HG03354 (cell line): ENCODE measurements at regions not wholly inside any gene's neighbourhood (a gene's known extent, or its start where the extent isn't known, plus 50 kb on each side); places are given as distances from the start of the nearest gene placed in this dataset.

Experiments used
- ATAC-seq: cut with Tn5 transposase; IDR thresholded peaks from one replicate; pipeline ENCODE4 v1.9.1; 2021; ENCODE audit warnings: mild to moderate bottlenecking; ENCODE audit not compliant: unreplicated experiment, poor library complexity, severe bottlenecking

DNA sequence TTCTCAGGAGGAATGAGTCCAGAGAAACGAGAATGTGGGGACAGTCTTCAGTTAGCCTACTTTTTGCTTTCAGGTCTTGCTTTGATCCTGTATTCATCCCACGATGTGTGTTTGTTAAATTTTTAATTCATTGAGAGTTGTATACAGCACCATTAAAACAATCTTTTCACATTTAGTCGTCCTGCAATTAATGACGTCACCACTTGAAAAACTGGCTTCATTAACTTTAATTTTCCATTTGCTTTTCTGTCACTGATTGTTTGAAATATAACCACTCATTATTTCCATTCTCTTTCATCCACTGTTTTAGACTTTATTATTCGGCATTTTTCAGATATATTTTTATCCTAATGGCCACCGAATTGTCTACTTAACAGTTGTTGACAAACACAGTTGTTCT, 146.9 kb downstream of the TFEC start:
- ATAC-seq, result no peak

DNA sequence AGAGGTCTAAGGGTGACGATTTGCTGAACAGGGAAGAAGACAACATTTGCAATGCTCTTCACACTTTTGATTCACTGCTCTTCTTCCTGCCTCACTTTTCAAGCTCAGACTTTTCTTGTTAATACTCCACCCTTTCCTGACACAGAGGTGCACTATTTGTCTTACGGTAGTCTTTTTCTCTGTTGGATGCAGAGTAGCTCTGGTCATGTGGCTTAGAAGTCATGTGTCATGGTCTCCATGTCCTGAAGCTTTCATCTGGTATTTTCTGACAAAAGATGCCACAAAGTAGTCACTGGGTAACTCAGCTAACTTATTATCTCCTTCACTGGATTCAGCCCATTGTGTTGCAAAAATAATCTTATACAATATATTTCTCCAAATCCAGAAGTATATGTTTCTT, 149.1 kb downstream of the TFEC start:
- no peak for ATAC-seq

DNA sequence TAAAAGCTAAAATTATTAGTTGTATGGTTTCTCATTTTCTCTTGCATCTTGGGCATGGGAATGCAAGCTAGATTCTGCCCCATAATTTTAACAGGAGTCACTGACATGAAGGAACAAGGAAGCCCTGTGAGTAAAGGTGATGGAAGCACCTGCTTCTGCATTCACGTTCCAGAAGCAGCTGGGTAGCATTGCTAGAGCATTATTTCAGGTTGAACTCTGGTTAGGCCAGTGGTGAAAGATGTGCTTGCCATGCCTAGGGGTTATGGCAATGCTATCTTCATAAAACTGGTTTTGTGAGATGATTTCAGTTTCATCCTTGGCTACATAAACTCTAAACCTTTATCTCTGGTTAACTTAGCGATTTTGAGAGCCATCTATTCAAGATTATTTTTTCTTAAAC, 151.4 kb downstream of the TFEC start:
- no peak for ATAC-seq

DNA sequence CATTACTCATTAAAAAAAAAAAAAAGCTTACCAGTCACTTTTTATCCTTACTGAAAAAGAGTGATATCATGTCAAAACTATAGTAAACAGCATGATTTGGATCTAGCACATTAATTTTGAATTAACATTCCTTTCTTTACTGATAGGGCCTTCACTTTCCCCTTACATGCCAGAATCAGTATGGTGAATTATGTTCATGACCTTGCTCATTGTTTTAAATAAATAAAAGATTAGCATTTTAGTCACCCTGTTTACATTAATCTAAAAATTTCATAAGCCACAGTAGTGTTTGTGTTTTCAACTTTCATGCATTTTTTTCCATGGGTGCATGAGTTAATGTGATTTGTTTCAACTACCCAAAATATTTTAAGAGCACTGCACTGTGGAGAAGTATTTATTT, 160.8 kb downstream of the TFEC start:
- no peak for ATAC-seq

DNA sequence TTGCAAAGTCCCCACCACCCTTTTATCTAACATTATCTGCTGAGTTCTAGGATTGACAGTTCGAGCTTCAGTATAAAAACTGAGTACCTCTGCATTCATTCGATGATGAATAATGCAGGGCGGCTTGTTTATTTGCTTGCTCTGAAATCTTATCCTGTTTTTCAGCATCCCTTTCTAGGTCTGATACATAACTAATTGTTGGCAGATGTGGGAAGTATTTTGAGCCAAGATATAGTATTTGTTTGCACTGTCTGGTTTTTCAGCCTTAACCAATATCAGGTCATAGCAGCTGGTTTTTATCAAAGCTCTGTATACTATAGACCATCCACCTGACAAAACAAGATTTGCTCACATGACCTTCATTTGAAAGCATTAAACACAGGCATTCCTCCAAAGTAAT, 161.4 kb downstream of the TFEC start:
- ATAC-seq, result no peak

DNA sequence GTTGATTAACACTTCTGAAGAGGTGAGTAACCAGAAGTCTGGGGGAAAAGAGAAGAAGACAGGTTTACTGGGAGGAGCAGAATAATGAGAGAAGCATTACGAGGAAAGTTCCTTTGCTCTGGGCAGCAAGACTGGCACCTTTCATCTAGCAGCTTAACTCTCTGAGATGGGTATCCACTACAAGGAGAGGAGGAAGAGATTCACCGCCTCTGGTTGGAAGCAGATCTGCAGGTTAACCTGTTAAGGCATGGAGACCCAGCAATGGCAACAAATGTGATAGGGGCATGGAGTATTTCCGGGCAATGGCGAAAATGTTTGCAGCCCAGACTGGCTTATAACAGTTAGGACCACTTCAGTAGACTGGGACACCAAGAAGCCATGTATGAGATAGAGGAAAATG, 162.2 kb downstream of the TFEC start:
- no peak for ATAC-seq

DNA sequence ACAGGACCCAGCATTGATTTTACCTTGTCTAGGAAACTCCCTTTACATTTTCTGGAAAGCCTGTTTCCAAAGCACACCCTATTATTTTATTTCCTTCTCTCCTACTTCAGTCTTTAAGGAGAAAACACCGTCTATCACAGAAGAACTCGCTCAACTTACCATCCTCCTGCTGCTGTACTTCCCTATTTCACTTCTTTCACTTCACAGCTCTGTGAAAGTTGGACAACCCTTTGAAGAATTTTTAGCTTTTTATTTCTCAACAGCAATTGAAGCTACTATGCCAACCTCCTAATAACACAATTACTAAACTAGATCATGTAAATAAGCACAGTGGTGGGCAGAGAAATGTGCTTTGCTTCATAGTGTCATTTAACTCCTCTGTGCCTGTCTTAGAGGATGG, 166.5 kb downstream of the TFEC start:
- no peak for ATAC-seq

DNA sequence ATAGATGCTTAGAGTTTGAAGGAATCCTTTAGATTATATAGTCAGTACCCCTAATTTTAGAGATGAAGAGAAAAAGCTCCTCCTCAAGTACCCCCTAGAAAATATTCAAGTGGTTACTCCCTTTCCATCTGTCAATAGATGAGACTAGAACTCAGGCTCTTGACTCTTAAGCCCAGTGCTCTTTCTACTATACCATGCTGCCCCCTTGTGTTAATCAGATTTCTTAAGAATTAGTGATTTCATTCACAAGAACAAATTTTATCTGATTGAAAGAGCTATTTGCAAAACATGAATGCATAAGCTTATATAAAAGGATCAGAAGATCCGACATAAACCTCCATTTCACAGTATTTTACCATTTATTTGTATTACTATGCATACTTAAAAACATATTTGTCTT, 179.3 kb downstream of the TFEC start:
- ATAC-seq, result peak; percentile 52

DNA sequence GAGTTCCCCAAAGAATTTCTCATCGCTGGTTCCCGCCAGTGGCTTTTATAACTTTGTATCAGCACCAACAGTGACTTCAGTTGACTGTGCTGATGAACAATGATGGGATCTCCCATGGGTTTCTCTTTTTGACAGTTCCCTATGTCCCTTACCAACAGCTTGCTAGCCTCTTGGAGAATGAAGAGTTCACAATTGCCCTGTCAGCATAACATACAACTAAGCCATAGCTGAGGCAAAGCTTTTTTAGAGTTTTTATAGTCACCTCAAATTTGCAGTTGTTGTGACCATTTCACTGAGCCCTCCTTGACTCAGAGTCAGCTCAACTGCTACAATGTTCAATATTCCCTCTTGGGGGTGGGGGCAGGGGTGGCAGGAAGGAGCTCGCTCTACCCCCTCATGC, 179.8 kb downstream of the TFEC start:
- no peak for ATAC-seq

DNA sequence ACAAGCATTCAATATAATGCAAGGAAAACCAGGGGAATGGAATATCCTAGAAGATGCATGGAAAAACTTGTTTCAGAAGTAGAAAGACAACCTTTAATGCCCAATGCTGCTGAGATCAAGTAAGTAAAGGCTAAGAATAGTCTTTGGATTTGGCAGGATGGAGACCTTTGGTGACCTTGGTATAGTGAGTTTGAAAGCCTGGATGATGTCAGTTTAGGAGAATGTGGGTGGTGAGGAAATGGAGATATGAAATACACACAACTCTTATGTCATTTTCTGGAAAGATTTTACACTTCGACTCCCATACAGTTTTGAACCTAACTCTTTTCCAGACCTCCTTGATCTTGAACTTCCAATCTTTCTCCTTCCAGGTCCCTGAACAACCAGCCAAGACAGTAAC, 185.7 kb downstream of the TFEC start:
- ATAC-seq, result no peak

DNA sequence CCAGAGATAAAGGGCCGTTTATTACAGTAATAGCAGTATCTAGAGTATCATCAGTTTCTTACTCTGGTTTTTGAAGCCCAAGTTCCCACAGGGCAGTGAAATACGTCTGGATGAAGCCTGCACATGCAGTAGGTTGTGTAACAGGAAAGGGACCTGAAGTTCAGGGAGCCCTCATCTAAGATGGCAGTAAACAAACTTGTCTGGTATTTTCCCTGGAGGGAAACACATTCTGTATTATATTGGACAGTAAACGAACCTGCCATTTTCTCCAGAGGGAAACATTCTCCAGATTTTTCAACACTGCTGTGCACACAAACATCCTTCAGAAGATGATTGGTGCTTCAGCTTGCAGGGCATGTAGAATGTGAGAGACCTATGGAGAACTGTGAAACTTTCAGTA, 189.9 kb downstream of the TFEC start:
- ATAC-seq, result no peak

DNA sequence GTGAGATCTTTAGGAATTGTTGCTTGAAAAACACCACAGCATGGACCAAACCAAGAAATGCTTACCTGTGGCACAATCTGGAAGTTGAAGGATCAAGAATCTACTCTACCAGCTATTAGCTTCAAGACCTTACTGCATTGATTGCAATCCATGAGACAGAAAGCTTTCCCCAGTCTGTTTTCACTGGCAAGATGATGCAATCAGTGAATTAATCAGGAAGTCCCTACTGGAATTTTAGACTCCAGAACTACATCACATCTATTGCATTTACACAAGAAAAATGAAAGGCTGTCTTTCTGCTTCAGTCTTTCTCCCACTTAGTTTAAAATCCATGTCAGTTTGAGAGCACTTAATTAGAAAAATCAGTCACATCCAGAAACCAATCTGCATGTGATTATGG, 191.7 kb downstream of the TFEC start:
- no peak for ATAC-seq

DNA sequence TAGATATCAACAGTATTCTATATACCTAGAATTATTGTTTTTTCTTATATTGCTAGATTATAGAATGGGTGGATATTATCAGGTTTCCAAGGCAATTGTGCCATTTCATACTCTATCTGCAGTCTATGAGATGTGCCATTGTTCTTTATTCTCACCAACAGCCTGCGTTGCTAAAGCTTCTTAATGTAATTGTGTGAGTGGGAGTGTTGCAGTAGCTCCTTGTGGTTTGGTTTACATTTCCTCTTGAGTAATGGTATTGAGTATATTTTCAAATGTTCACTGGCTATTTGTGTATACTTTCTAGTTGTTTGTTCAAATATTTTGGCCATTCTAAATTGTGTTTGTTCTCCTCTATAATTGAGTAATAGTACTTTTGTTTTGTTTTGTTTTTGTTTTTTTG, 199.2 kb downstream of the TFEC start:
- ATAC-seq, result no peak

DNA sequence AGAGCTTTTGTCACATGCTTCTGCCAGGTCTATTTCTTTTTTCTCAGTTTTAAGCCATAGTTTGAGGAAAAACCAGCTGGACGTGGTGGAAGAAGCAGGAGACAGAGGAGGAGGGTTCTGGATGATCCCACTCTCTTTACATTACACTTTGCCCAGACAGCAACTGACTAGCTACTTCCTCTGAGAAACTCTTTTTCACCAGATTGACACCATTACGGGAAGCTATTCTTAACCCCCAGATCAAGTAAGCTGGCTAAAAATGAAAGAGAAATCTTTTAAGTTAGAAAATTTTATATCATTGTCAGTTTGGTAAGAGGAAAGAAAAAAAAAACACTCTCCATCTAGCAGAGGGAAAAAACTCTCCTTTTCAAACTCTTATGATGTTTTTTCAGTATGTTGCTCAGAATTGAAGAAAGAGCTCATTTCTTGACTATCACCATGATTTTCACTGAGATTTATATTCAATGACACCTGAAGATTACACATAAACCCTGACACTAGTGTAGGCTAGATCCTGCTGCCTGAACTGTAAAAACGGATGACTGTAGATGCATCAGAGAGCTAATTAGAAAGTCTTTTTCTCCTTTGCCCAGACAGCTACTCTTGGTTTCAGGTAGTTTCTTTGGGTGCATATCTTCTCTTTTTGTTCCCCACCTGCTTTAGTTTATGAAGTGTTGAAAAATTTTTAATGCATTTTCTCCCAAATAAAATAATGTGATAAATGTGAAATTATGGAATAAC, 203.1 kb downstream of the TFEC start:
- ATAC-seq, result no peak

DNA sequence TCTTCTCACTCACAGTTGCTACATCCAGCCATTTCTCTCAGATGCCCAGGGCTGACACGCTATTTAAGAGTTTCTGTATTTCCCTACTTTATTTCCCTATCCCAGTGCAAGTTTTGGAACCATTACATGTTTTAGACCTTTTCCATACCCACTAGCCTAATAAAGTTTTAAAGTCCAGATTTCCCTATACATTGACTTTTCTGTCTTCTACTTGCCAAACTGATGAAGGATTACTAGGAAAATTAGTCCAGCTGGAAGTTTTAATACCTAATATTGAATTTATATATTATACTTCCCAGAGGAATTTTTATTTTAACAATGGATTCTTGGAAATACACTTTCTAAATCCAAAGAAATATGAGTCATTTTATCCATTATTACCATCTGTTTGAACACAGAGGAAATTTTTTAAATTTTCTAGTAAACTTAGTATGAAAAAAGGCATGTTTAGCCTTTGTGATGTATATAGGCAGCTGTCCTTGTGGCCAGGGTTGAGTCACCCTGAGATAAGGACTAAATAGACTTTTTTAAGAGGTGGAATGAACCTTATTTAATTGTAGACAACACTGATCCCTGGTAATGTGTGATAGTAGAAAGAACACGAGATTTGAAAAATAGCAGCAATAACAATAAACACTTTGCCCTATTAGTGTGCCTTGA, 205.0 kb downstream of the TFEC start:
- no peak for ATAC-seq

DNA sequence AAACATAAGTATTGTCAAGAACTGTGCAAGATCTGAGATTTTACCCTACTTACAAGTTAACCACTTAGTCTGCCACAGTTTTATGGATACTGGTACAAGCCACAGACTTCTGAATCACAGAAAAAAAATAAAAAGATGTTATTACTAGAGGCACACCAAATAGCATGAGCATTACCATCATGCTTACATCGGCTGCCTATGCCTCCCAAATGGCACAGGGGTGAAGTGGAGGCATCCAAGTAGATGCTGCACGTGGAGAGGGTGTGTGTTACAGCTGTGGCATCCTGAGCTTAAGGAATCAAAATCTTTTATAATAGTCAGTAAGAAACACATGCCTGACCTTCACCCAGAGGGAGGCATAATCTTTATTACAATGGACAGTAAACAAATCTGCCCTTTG, 207.8 kb downstream of the TFEC start:
- no peak for ATAC-seq

DNA sequence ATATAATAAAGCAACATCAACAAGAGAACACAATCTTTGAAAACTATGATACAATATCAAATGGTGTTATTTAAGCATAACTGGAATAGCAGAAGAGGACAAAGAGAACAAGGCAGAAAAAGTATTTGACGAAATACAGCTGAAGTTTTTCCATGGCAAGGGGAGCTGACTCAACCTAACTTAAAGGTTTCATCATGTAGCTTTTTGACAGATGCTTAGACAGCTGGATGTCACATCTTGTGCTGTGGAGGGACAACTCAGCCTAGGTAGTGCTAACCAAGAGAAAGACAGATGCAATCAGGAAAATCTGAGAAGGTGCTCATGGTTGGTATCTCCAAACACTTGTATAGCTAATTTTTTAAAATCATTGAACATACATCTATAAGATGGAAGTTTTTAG, 208.2 kb downstream of the TFEC start:
- no peak for ATAC-seq

DNA sequence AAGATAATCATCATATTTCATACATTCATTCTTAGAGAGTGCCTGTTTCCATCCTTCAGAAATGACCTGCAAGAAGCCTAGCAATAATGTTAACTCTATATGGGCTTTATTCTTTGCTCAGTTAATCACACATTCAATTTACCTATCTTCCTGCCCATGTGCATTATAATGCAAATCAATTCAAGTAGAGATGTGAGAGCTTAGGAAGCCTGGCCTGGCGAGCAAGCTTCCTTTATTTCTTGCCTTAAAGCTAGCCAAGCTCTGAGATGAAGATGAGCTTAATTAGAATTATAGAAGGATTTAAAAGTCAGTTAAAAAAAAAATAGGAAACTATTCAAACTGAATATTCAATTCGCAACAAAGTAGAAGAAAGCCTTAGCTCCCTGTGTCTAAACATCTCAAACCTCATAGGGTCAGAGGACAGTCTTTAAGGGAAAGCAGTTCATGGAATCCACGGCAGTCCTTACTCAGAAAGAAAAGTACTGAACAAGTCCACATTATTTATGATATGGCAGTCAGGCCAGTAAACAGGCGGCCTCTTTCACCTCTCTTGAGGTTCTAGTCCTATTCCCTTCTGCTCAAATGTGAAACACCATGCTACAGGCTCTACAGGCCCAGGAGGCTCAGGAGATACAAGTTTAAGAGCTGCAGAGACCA, 214.1 kb downstream of the TFEC start:
- no peak for ATAC-seq

DNA sequence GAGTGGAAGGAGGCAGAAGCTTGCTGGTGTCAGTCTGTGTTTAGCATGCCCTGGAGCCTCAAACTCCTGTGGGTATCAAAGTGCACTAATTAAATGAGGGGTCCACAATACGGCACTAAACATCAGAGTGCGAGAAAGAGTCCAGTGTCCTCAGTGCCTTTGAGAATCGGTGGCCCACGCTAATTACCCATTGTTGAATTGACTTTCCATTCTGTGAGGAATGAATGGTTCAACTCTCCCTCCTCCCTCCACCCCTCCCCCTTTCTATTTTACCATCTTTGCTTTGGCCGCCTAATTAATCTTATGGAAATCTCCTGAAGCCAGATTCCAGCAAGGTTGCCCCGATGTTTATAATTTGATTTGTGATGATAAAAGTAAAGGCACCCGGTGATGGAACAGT, 217.8 kb downstream of the TFEC start:
- no peak for ATAC-seq

DNA sequence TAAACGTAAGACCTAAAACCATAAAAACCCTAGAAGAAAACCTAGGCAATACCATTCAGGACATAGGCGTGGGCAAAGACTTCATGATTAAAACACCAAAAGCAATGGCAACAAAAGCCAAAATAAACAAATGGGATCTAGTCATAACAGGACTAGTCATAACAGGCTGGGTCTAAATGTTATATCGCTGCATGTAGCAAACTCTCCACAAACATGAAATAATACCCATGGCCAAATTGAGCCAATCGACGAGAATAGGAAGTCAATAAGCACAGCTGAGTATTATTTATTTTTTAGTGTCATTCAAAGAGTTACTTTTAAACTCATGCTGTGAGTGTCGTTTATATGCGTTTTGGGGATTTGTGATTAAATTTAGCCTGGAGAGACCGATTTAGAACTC, 225.1 kb downstream of the TFEC start:
- no peak for ATAC-seq

DNA sequence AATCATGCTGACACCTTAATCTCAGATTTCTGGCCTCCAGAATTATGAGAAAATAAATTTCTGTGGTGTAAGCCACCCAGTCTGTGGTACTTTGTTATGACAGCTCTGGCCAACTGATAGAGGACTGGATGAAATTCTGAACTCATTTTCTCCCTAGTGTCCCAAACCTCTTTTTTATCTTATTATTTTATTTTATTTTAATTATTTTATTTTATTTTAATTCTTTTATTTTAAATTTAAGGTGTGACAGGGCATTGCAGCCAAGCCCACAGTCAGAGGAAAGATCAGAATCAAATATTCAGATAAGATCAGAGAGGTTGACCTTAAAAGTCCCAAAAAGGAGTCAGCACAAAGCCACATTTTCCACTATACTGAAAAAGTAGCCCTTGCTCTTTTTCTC, 228.1 kb downstream of the TFEC start:
- no peak for ATAC-seq
